Natural killer cell (primary cell): ENCODE measurements at regions not wholly inside any gene's neighbourhood (a gene's known extent, or its start where the extent isn't known, plus 50 kb on each side); places are given as distances from the start of the nearest gene placed in this dataset.

Source experiments
- ATAC-seq, 3 donors: fragments of 150-1000 bp in 2 of 3; fragments of 200-7000 bp in 1 of 3; cut with Tn5 transposase; 1 replicate in 1 of 3; 2 replicates in 2 of 3; pipeline ENCODE4 v1.10.0; 2021; ENCODE audit warnings: mild to moderate bottlenecking in 2 of 3, moderate library complexity in 2 of 3
- DNase-seq, 2 donors: peaks; one replicate each; pipeline versions ENCODE4 v3.0.0 to v3.0.0-alpha.2; 2013 to 2021; ENCODE audit warnings: mixed read lengths in 1 of 2
- H3K27ac ChIP-seq: one replicate; pipeline ENCODE4 v1.5.1; 2013; ENCODE audit warnings: mild to moderate bottlenecking, low read length
- H3K27me3 ChIP-seq: one replicate; pipeline ENCODE4 v1.6.1; 2013; ENCODE audit warnings: low read length; ENCODE audit not compliant: control insufficient read depth, insufficient read depth
- H3K36me3 ChIP-seq: one replicate; pipeline ENCODE4 v1.6.1; 2013; ENCODE audit warnings: low read length; ENCODE audit not compliant: control insufficient read depth, insufficient read depth
- H3K4me1 ChIP-seq: one replicate; pipeline ENCODE4 v1.6.1; 2013; ENCODE audit warnings: low read length; ENCODE audit not compliant: control insufficient read depth, insufficient read depth
- H3K4me3 ChIP-seq: one replicate; pipeline ENCODE4 v1.5.1; 2013; ENCODE audit warnings: low read length
- H3K9me3 ChIP-seq: one replicate; pipeline ENCODE4 v1.6.1; 2013; ENCODE audit warnings: low read length; ENCODE audit not compliant: control insufficient read depth, insufficient read depth
- H3K27ac Mint-ChIP-seq, 2 donors: one replicate each; pipeline ENCODE4 v1.8.0; 2022; ENCODE audit warnings: mild to moderate bottlenecking in 2 of 2, mixed read lengths in 2 of 2, moderate library complexity in 1 of 2
- H3K27me3 Mint-ChIP-seq, 2 donors: one replicate each; pipeline ENCODE4 v1.8.0; 2022; ENCODE audit warnings: low read depth in 2 of 2, mixed read lengths in 2 of 2
- H3K36me3 Mint-ChIP-seq: one replicate; pipeline ENCODE4 v1.8.0; 2022; ENCODE audit warnings: mixed read lengths
- H3K4me1 Mint-ChIP-seq, 2 donors: one replicate each; pipeline ENCODE4 v1.8.0; 2022; ENCODE audit warnings: mixed read lengths in 2 of 2
- H3K4me3 Mint-ChIP-seq: one replicate; pipeline ENCODE4 v1.8.0; 2022; ENCODE audit warnings: mild to moderate bottlenecking, moderate library complexity, mixed read lengths
- H3K9me3 Mint-ChIP-seq, 2 donors: one replicate each; pipeline ENCODE4 v1.8.0; 2022; ENCODE audit warnings: mixed read lengths in 2 of 2
- WGBS: methylation state at CpG from one replicate; pipeline ENCODE4 v1.1.7; 2013; ENCODE audit warnings: missing lambda C conversion rate; ENCODE audit not compliant: insufficient coverage; 5-methylcytosine and 5-hydroxymethylcytosine counted together
- intact Hi-C: fragments of 100-400 bp; cut with micrococcal nuclease; formaldehyde crosslinking; loops from one replicate; pipeline ENCODE4 v1.14.2; 2022
- TF ChIP-seq, protein P1 (sequence below): fragments of 200-600 bp; IDR thresholded peaks from one replicate; pipeline ENCODE4 v1.8.0; 2022; ENCODE audit warnings: antibody characterized with exemption

- Mint-ChIP-seq H3K27ac (no peak overlapping the region), H3K27me3 (peaks cover 15 to 27% of the 10 kb centered on the region in 2 donors), H3K9me3 (no peaks in the 10 kb centered on the region), H3K36me3 (no peaks in the 10 kb centered on the region), H3K4me1 (no peaks in the 10 kb centered on the region), H3K4me3 (no peak overlapping the region)
- Histone ChIP-seq H3K27ac (no peak overlapping the region), H3K9me3 (no peaks in the 10 kb centered on the region), H3K4me3 (no peak overlapping the region), H3K4me1 (no peaks in the 10 kb centered on the region), H3K27me3 (no peaks in the 10 kb centered on the region), H3K36me3 (no peaks in the 10 kb centered on the region)
- WGBS, result no CpG with 5 or more reads among the region's 1 CpG
- no peak for ATAC-seq
- TF ChIP-seq, protein P1, sequence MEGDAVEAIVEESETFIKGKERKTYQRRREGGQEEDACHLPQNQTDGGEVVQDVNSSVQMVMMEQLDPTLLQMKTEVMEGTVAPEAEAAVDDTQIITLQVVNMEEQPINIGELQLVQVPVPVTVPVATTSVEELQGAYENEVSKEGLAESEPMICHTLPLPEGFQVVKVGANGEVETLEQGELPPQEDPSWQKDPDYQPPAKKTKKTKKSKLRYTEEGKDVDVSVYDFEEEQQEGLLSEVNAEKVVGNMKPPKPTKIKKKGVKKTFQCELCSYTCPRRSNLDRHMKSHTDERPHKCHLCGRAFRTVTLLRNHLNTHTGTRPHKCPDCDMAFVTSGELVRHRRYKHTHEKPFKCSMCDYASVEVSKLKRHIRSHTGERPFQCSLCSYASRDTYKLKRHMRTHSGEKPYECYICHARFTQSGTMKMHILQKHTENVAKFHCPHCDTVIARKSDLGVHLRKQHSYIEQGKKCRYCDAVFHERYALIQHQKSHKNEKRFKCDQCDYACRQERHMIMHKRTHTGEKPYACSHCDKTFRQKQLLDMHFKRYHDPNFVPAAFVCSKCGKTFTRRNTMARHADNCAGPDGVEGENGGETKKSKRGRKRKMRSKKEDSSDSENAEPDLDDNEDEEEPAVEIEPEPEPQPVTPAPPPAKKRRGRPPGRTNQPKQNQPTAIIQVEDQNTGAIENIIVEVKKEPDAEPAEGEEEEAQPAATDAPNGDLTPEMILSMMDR, result no peak
- intact Hi-C loops, result no loop called here
- DNase-seq, result no peak
Observed at GRCh38 chr3:193935916-193936315, 200.0 kb upstream of the HES1 start.

- H3K4me1 ChIP-seq, result no peaks in the 10 kb centered on the region
- no peaks in the 10 kb centered on the region for H3K9me3 ChIP-seq
- TF ChIP-seq, protein P1, result no peak
- H3K9me3 Mint-ChIP-seq, result no peaks in the 10 kb centered on the region
- no peaks in the 10 kb centered on the region for H3K27me3 ChIP-seq
- ATAC-seq (no peak), DNase-seq (no peak)
- no peak overlapping the region for H3K4me3 Mint-ChIP-seq
- no peaks in the 10 kb centered on the region for H3K36me3 ChIP-seq
- H3K27me3 Mint-ChIP-seq, result peaks cover 12 to 27% of the 10 kb centered on the region in 2 donors
- intact Hi-C loops, result no loop called here
- no peaks in the 10 kb centered on the region for H3K4me1 Mint-ChIP-seq
- no peak overlapping the region for H3K27ac Mint-ChIP-seq
- no peaks in the 10 kb centered on the region for H3K36me3 Mint-ChIP-seq
- 91% methylated on average over 6 of the region's 6 CpGs for WGBS
- no peak overlapping the region for H3K4me3 ChIP-seq
- no peak overlapping the region for H3K27ac ChIP-seq
Observed at GRCh38 chr3:193938613-193939012, 197.3 kb upstream of the HES1 start.

DNA sequence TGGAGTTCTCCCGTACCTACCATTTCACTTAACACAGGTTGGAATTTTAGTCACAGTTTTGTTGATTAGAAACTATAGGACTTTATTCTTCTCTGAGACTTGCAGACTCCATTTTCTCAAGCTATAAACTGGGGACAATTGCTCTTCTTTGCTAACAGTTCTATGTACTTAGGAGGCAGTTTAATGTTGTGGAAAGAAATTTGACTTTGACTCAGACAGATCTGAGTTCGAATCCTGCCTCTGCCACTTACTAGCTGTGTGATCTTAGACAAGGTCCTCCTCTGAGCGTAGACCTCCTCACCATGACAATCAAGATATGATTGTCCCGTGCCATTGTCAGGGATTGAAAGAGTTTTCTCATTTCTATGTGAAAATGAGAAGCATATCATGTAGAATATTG, 196.4 kb upstream of the HES1 start:
- intact Hi-C loops, result no loop called here
- H3K4me3 Mint-ChIP-seq, result no peak overlapping the region
- H3K36me3 Mint-ChIP-seq, result no peaks in the 10 kb centered on the region
- H3K27me3 Mint-ChIP-seq, result peaks cover 12 to 26% of the 10 kb centered on the region in 2 donors
- no peak for ATAC-seq
- H3K9me3 Mint-ChIP-seq, result no peaks in the 10 kb centered on the region
- H3K4me1 Mint-ChIP-seq, result no peaks in the 10 kb centered on the region
- H3K9me3 ChIP-seq, result no peaks in the 10 kb centered on the region
- H3K4me1 ChIP-seq, result no peaks in the 10 kb centered on the region
- H3K27ac ChIP-seq, result no peak overlapping the region
- 83% methylated on average over 2 of the region's 4 CpGs for WGBS
- H3K27me3 ChIP-seq, result no peaks in the 10 kb centered on the region
- TF ChIP-seq, protein P1, result no peak
- H3K4me3 ChIP-seq, result no peak overlapping the region
- H3K27ac Mint-ChIP-seq, result no peak overlapping the region
- no peak for DNase-seq
- no peaks in the 10 kb centered on the region for H3K36me3 ChIP-seq

DNA sequence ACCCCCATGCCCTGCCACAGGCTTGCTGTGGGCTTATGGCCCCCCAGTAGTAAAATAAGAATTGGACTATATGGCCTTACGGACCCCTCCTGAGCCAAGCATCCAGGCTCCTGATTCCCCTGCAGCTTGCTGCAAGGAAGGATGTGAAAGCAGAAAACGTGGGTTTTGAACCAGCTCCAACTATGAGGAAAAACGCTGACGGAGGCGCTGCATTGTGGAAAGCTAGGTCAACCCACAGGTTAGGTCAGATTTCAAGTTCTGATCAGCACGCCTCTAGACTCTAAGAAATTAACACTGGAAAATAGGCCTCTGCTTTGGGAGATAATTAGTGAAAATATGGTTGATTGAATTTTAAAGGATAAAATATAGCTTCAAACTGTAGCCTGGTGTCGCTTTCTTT, 195.4 kb upstream of the HES1 start:
- Mint-ChIP-seq H3K27ac (no peak overlapping the region), H3K27me3 (peaks cover 5 to 20% of the 10 kb centered on the region in 2 donors), H3K4me1 (no peaks in the 10 kb centered on the region), H3K36me3 (no peaks in the 10 kb centered on the region), H3K9me3 (no peaks in the 10 kb centered on the region), H3K4me3 (no peak overlapping the region)
- 77% methylated on average over 6 of the region's 7 CpGs for WGBS
- Histone ChIP-seq H3K9me3 (no peaks in the 10 kb centered on the region), H3K27ac (no peak overlapping the region), H3K4me3 (no peak overlapping the region), H3K36me3 (no peaks in the 10 kb centered on the region), H3K27me3 (no peaks in the 10 kb centered on the region), H3K4me1 (no peaks in the 10 kb centered on the region)
- no peak for ATAC-seq
- DNase-seq, result no peak
- TF ChIP-seq, protein P1, result no peak
- intact Hi-C loops, result no loop called here
